ENCODE measurements at regions not wholly inside any gene's neighbourhood (a gene's known extent, or its start where the extent isn't known, plus 50 kb on each side); places are given as distances from the start of the nearest gene placed in this dataset.

- no peak for TF ChIP-seq EZH2phosphoT487 (IDR thresholded peaks at IDR 0.05; ENCODE audit: borderline replicate concordance, low read depth, low read length)
- no peak for TF ChIP-seq CTCF (conservative IDR thresholded peaks at IDR 0.05; ENCODE audit: low read length)
- no peaks in the 10 kb centered on the region for H3K36me3 ChIP-seq (ENCODE audit: insufficient read depth, low read length)
- H3K9me2 ChIP-seq (ENCODE audit: insufficient read depth, low read length): no peaks in the 10 kb centered on the region
- no peak overlapping the region for H3K4me3 ChIP-seq (ENCODE audit: low read depth, low read length, poor library complexity, severe bottlenecking)
- H3K27ac ChIP-seq (ENCODE audit: low read depth, low read length, poor library complexity, severe bottlenecking): no peak overlapping the region
- no peak for DNase-seq (ENCODE audit: low spot score)
- H3K9me3 ChIP-seq (ENCODE audit: low read length): no peaks in the 10 kb centered on the region
- no peak overlapping the region for H2AFZ ChIP-seq (ENCODE audit: low read length)
- ChIA-PET CTCF (ENCODE audit: unreplicated experiment) (no interaction called here), POLR2A (no interaction called here)
- no peak overlapping the region for H3K4me2 ChIP-seq (ENCODE audit: low read length)
- H3K4me1 ChIP-seq (ENCODE audit: insufficient read depth, low read length, poor library complexity, severe bottlenecking): no peaks in the 10 kb centered on the region
- BruUV-seq (replicated peaks): no TSS peak
- no peaks in the 10 kb centered on the region for H3K79me2 ChIP-seq (ENCODE audit: insufficient read depth, low read depth, low read length)
- intact Hi-C loops (cut with micrococcal nuclease; ENCODE audit: unreplicated experiment): no loop called here
- no peaks in the 10 kb centered on the region for H4K20me1 ChIP-seq (ENCODE audit: insufficient read depth, low read length)
These were observed 218.6 kb downstream of the OGFRL1 start for GRCh38 chr6:71507183-71507582.

GRCh38 chr6:71509191-71510005 lies 220.8 kb downstream of the OGFRL1 start:
- no peak overlapping the region for H3K4me2 ChIP-seq (ENCODE audit: low read length)
- ChIA-PET CTCF (ENCODE audit: unreplicated experiment) (no interaction called here), POLR2A (interaction anchor here (0.6 to 1.2 kb wide), 2 partner anchors 21 to 142 kb away, joined by 3 read pairs; no protein-coding TSS in a partner anchor)
- H3K9me2 ChIP-seq (ENCODE audit: insufficient read depth, low read length): no peaks in the 10 kb centered on the region
- no peak overlapping the region for H3K4me3 ChIP-seq (ENCODE audit: low read depth, low read length, poor library complexity, severe bottlenecking)
- no TSS peak for BruUV-seq (replicated peaks)
- no peaks in the 10 kb centered on the region for H3K9me3 ChIP-seq (ENCODE audit: low read length)
- H2AFZ ChIP-seq (ENCODE audit: low read length): no peak overlapping the region
- H3K4me1 ChIP-seq (ENCODE audit: insufficient read depth, low read length, poor library complexity, severe bottlenecking): no peaks in the 10 kb centered on the region
- H3K36me3 ChIP-seq (ENCODE audit: insufficient read depth, low read length): no peaks in the 10 kb centered on the region
- H4K20me1 ChIP-seq (ENCODE audit: insufficient read depth, low read length): no peaks in the 10 kb centered on the region
- H3K79me2 ChIP-seq (ENCODE audit: insufficient read depth, low read depth, low read length): no peaks in the 10 kb centered on the region
- intact Hi-C loops (cut with micrococcal nuclease; ENCODE audit: unreplicated experiment): loop anchor here (2.0 kb wide), 1 partner anchor 125 kb away; no protein-coding TSS in a partner anchor
- no peak for TF ChIP-seq CTCF (conservative IDR thresholded peaks at IDR 0.05; ENCODE audit: low read length)
- TF ChIP-seq EZH2phosphoT487 (IDR thresholded peaks at IDR 0.05; ENCODE audit: borderline replicate concordance, low read depth, low read length): no peak
- DNase-seq (ENCODE audit: low spot score): no peak
- H3K27ac ChIP-seq (ENCODE audit: low read depth, low read length, poor library complexity, severe bottlenecking): no peak overlapping the region
